GM19397 (cell line): ENCODE measurements at regions not wholly inside any gene's neighbourhood (a gene's known extent, or its start where the extent isn't known, plus 50 kb on each side); places are given as distances from the start of the nearest gene placed in this dataset.

Experiments
- ATAC-seq: cut with Tn5 transposase; IDR thresholded peaks from one replicate; pipeline ENCODE4 v1.9.1; 2021; ENCODE audit warnings: mild to moderate bottlenecking, moderate library complexity; ENCODE audit not compliant: unreplicated experiment

GRCh38 chr2:7829241-7829640 is 852.6 kb upstream of the ID2 start:
- ATAC-seq, result no peak

- no peak for ATAC-seq
Observed at GRCh38 chr2:7830616-7831015, 851.2 kb upstream of the ID2 start.

- ATAC-seq, result no peak
Observed at GRCh38 chr2:7835151-7835550, 846.7 kb upstream of the ID2 start.

GRCh38 chr2:7835693-7836680 is 845.9 kb upstream of the ID2 start:
- peak; percentile 96 for ATAC-seq

- ATAC-seq, result no peak
Observed at GRCh38 chr2:7837237-7837760, 844.6 kb upstream of the ID2 start.

- no peak for ATAC-seq
Observed at GRCh38 chr2:7838669-7839068, 843.2 kb upstream of the ID2 start.

GRCh38 chr2:7840651-7841380 is 841.0 kb upstream of the ID2 start:
- no peak for ATAC-seq

GRCh38 chr2:7841751-7842150 is 840.1 kb upstream of the ID2 start:
- no peak for ATAC-seq

GRCh38 chr2:7844414-7844965 is 837.4 kb upstream of the ID2 start:
- no peak for ATAC-seq

- no peak for ATAC-seq
Observed at GRCh38 chr2:7845332-7845731, 836.5 kb upstream of the ID2 start.

- no peak for ATAC-seq
Observed at GRCh38 chr2:7846607-7847006, 835.2 kb upstream of the ID2 start.

GRCh38 chr2:7847321-7847720 is 834.5 kb upstream of the ID2 start:
- ATAC-seq, result no peak

- ATAC-seq, result no peak
Observed at GRCh38 chr2:7849027-7849426, 832.8 kb upstream of the ID2 start.

GRCh38 chr2:7849531-7849930 is 832.3 kb upstream of the ID2 start:
- no peak for ATAC-seq

GRCh38 chr2:7852546-7852945 is 829.3 kb upstream of the ID2 start:
- ATAC-seq, result no peak

- no peak for ATAC-seq
Observed at GRCh38 chr2:7857904-7858303, 824.0 kb upstream of the ID2 start.

- no peak for ATAC-seq
Observed at GRCh38 chr2:7858624-7859023, 823.2 kb upstream of the ID2 start.

- ATAC-seq, result no peak
Observed at GRCh38 chr2:7860693-7861092, 821.2 kb upstream of the ID2 start.

- ATAC-seq, result no peak
Observed at GRCh38 chr2:7861910-7862702, 819.8 kb upstream of the ID2 start.

- ATAC-seq, result no peak
Observed at GRCh38 chr2:7866104-7866503, 815.8 kb upstream of the ID2 start.

- ATAC-seq, result no peak
Observed at GRCh38 chr2:7866825-7867224, 815.0 kb upstream of the ID2 start.
